22Rv1 (cell line): ENCODE measurements at regions not wholly inside any gene's neighbourhood (a gene's known extent, or its start where the extent isn't known, plus 50 kb on each side); places are given as distances from the start of the nearest gene placed in this dataset.
"Not testable (repeated sequence)": the region's sequence is repeated elsewhere in the genome, so short reads cannot be mapped to it uniquely, and the experiment has no call there.

ENCODE experiments used
- H3K27ac ChIP-seq: fragments of 450-650 bp; 2 replicates; pipeline ENCODE4 v1.5.1; 2017
- CTCF ChIP-seq: fragments of 450-650 bp; IDR thresholded peaks from 2 replicates; pipeline ENCODE4 v1.5.1; 2017; ENCODE audit warnings: mild to moderate bottlenecking
- ZFX ChIP-seq: fragments of 450-650 bp; IDR thresholded peaks from 2 replicates; pipeline ENCODE4 v1.6.1; 2017; ENCODE audit warnings: antibody characterized with exemption, borderline replicate concordance

- no peak overlapping the region for H3K27ac ChIP-seq
- TF ChIP-seq ZFX = no peak
- no peak for TF ChIP-seq CTCF
These were observed 647.3 kb upstream of the DEFB115 start for GRCh38 chr20:30610029-30610693.

- no peak for TF ChIP-seq ZFX
- no peak for TF ChIP-seq CTCF
- no peak overlapping the region for H3K27ac ChIP-seq
These were observed 646.7 kb upstream of the DEFB115 start for GRCh38 chr20:30610751-30611150.

GRCh38 chr20:30611239-30611984 lies 646.1 kb upstream of the DEFB115 start:
- H3K27ac ChIP-seq = no peak overlapping the region
- no peak for TF ChIP-seq CTCF
- no peak for TF ChIP-seq ZFX

- no peak for TF ChIP-seq CTCF
- no peak for TF ChIP-seq ZFX
- no peak overlapping the region for H3K27ac ChIP-seq
These were observed 645.1 kb upstream of the DEFB115 start for GRCh38 chr20:30612344-30612743.

- not testable (repeated sequence) for H3K27ac ChIP-seq
These were observed 636.1 kb upstream of the DEFB115 start for GRCh38 chr20:30621346-30621745.

- not testable (repeated sequence) for H3K27ac ChIP-seq
These were observed 633.2 kb upstream of the DEFB115 start for GRCh38 chr20:30624310-30624709.

GRCh38 chr20:30629376-30629775 lies 628.1 kb upstream of the DEFB115 start:
- H3K27ac ChIP-seq = not testable (repeated sequence)

- no peak for TF ChIP-seq CTCF
- TF ChIP-seq ZFX = no peak
- no peak overlapping the region for H3K27ac ChIP-seq
These were observed 626.7 kb upstream of the DEFB115 start for GRCh38 chr20:30630761-30631160.

GRCh38 chr20:30631261-30631789 lies 626.1 kb upstream of the DEFB115 start:
- not testable (repeated sequence) for H3K27ac ChIP-seq

GRCh38 chr20:30632773-30633172 lies 624.7 kb upstream of the DEFB115 start:
- not testable (repeated sequence) for H3K27ac ChIP-seq

- not testable (repeated sequence) for H3K27ac ChIP-seq
These were observed 615.9 kb upstream of the DEFB115 start for GRCh38 chr20:30641522-30641921.

GRCh38 chr20:30660982-30661381 lies 596.5 kb upstream of the DEFB115 start:
- H3K27ac ChIP-seq = not testable (repeated sequence)

- not testable (repeated sequence) for H3K27ac ChIP-seq
These were observed 589.0 kb upstream of the DEFB115 start for GRCh38 chr20:30668418-30668817.

GRCh38 chr20:30669330-30670029 lies 588.0 kb upstream of the DEFB115 start:
- not testable (repeated sequence) for H3K27ac ChIP-seq
